ENCODE measurements at regions not wholly inside any gene's neighbourhood (a gene's known extent, or its start where the extent isn't known, plus 50 kb on each side); places are given as distances from the start of the nearest gene placed in this dataset.
A peak's percentile ranks its signal among the peaks of the same experiment; 100 is the strongest.
"Not testable (repeated sequence)": the region's sequence is repeated elsewhere in the genome, so short reads cannot be mapped to it uniquely, and the experiment has no call there.

- no peaks in the 10 kb centered on the region for H3K36me3 ChIP-seq
- peaks cover 9% of the 10 kb centered on the region for H3K27me3 ChIP-seq
- no peak overlapping the region for H3K4me3 ChIP-seq
- no peak for DNase-seq
- H3K9me3 ChIP-seq, result peaks cover 2% of the 10 kb centered on the region
Measured at GRCh38 chr3:184440151-184440550, 60.3 kb downstream of the CHRD start.

- Histone ChIP-seq H3K36me3 (no peaks in the 10 kb centered on the region), H3K27me3 (peaks cover 9% of the 10 kb centered on the region), H3K9me3 (peaks cover 2% of the 10 kb centered on the region), H3K4me3 (no peak overlapping the region)
- no peak for DNase-seq
Measured at GRCh38 chr3:184441202-184441900, 61.5 kb downstream of the CHRD start.

GRCh38 chr3:184443364-184443763 is 63.5 kb downstream of the CHRD start:
- no peaks in the 10 kb centered on the region for H3K36me3 ChIP-seq
- H3K9me3 ChIP-seq, result peaks cover 2% of the 10 kb centered on the region
- no peak for DNase-seq
- no peak overlapping the region for H3K4me3 ChIP-seq
- H3K27me3 ChIP-seq, result peaks cover 7% of the 10 kb centered on the region

- no peak for DNase-seq
Measured at GRCh38 chr3:184443831-184444230, 64.0 kb downstream of the CHRD start.

GRCh38 chr3:184448321-184449160 is 68.7 kb downstream of the CHRD start:
- no peak overlapping the region for H3K4me3 ChIP-seq
- H3K9me3 ChIP-seq, result no peaks in the 10 kb centered on the region
- no peaks in the 10 kb centered on the region for H3K27me3 ChIP-seq
- DNase-seq, result no peak
- H3K36me3 ChIP-seq, result no peaks in the 10 kb centered on the region

More at GRCh38 chr3:184443831-184444230, 64.0 kb downstream of the CHRD start:
- Histone ChIP-seq H3K4me3 (no peak overlapping the region), H3K27me3 (peaks cover 7% of the 10 kb centered on the region), H3K9me3 (no peaks in the 10 kb centered on the region), H3K36me3 (no peaks in the 10 kb centered on the region)

GRCh38 chr3:184449161-184449515 is 69.3 kb downstream of the CHRD start:
- Histone ChIP-seq H3K27me3 (no peaks in the 10 kb centered on the region), H3K36me3 (no peaks in the 10 kb centered on the region), H3K4me3 (no peak overlapping the region), H3K9me3 (no peaks in the 10 kb centered on the region)
- DNase-seq, result no peak

GRCh38 chr3:184450547-184450946 is 70.7 kb downstream of the CHRD start:
- Histone ChIP-seq H3K9me3 (no peaks in the 10 kb centered on the region), H3K4me3 (no peak overlapping the region), H3K27me3 (no peaks in the 10 kb centered on the region), H3K36me3 (no peaks in the 10 kb centered on the region)
- no peak for DNase-seq

- H3K36me3 ChIP-seq, result no peaks in the 10 kb centered on the region
- DNase-seq, result no peak
- no peak overlapping the region for H3K4me3 ChIP-seq
- H3K27me3 ChIP-seq, result no peaks in the 10 kb centered on the region
- 0 out of 2 replicates have a peak, but pooled peaks cover 2% of the 10 kb centered on the region for H3K9me3 ChIP-seq
Measured at GRCh38 chr3:184453296-184453695, 73.4 kb downstream of the CHRD start.

GRCh38 chr3:184455991-184456390 is 76.1 kb downstream of the CHRD start:
- no peak overlapping the region for H3K4me3 ChIP-seq
- no peak for DNase-seq
- H3K9me3 ChIP-seq, result 0 out of 2 replicates have a peak, but pooled peaks cover 2% of the 10 kb centered on the region
- no peaks in the 10 kb centered on the region for H3K36me3 ChIP-seq
- H3K27me3 ChIP-seq, result no peaks in the 10 kb centered on the region

GRCh38 chr3:184456476-184456875 is 76.6 kb downstream of the CHRD start:
- Histone ChIP-seq H3K9me3 (0 out of 2 replicates have a peak, but pooled peaks cover 2% of the 10 kb centered on the region), H3K36me3 (no peaks in the 10 kb centered on the region)
- no peak for DNase-seq

GRCh38 chr3:184457329-184457728 is 77.5 kb downstream of the CHRD start:
- H3K27me3 ChIP-seq, result no peaks in the 10 kb centered on the region
- no peak for DNase-seq
- 0 out of 2 replicates have a peak, but pooled peaks cover 2% of the 10 kb centered on the region for H3K9me3 ChIP-seq
- H3K4me3 ChIP-seq, result no peak overlapping the region
- no peaks in the 10 kb centered on the region for H3K36me3 ChIP-seq

More at GRCh38 chr3:184456476-184456875, 76.6 kb downstream of the CHRD start:
- Histone ChIP-seq H3K4me3 (no peak overlapping the region), H3K27me3 (no peaks in the 10 kb centered on the region)

GRCh38 chr3:184457784-184458377 is 78.0 kb downstream of the CHRD start:
- not testable (repeated sequence) for DNase-seq, H3K27me3 ChIP-seq, H3K9me3 ChIP-seq

GRCh38 chr3:184459355-184459754 is 79.5 kb downstream of the CHRD start:
- Histone ChIP-seq H3K36me3 (no peaks in the 10 kb centered on the region), H3K9me3 (0 out of 2 replicates have a peak, but pooled peaks cover 2% of the 10 kb centered on the region), H3K27me3 (no peaks in the 10 kb centered on the region), H3K4me3 (no peak overlapping the region)
- DNase-seq, result peak; percentile 74

More at GRCh38 chr3:184457784-184458377, 78.0 kb downstream of the CHRD start:
- not testable (repeated sequence) for H3K36me3 ChIP-seq, H3K4me3 ChIP-seq

GRCh38 chr3:184460276-184460675 is 80.4 kb downstream of the CHRD start:
- no peaks in the 10 kb centered on the region for H3K36me3 ChIP-seq
- H3K9me3 ChIP-seq, result 0 out of 2 replicates have a peak, but pooled peaks cover 2% of the 10 kb centered on the region
- H3K27me3 ChIP-seq, result no peaks in the 10 kb centered on the region
- no peak overlapping the region for H3K4me3 ChIP-seq
- DNase-seq, result no peak

- no peak for DNase-seq
- Histone ChIP-seq H3K9me3 (0 out of 2 replicates have a peak, but pooled peaks cover 2% of the 10 kb centered on the region), H3K4me3 (no peak overlapping the region), H3K36me3 (no peaks in the 10 kb centered on the region), H3K27me3 (no peaks in the 10 kb centered on the region)
Measured at GRCh38 chr3:184461219-184461618, 81.4 kb downstream of the CHRD start.

- no peak overlapping the region for H3K4me3 ChIP-seq
- no peaks in the 10 kb centered on the region for H3K9me3 ChIP-seq
- peaks cover 10% of the 10 kb centered on the region; the same call in 1 of the 2 replicates for H3K27me3 ChIP-seq
- no peaks in the 10 kb centered on the region for H3K36me3 ChIP-seq
- DNase-seq, result no peak
Measured at GRCh38 chr3:184465883-184466412, 86.1 kb downstream of the CHRD start.

GRCh38 chr3:184466413-184466960 is 86.6 kb downstream of the CHRD start:
- no peak overlapping the region for H3K4me3 ChIP-seq
- DNase-seq, result peak; percentile 41
- H3K36me3 ChIP-seq, result no peaks in the 10 kb centered on the region
- H3K9me3 ChIP-seq, result no peaks in the 10 kb centered on the region
- peaks cover 12% of the 10 kb centered on the region for H3K27me3 ChIP-seq

Data from MG63 (cell line).